ENCODE measurements at regions not wholly inside any gene's neighbourhood (a gene's known extent, or its start where the extent isn't known, plus 50 kb on each side); places are given as distances from the start of the nearest gene placed in this dataset.

DNA sequence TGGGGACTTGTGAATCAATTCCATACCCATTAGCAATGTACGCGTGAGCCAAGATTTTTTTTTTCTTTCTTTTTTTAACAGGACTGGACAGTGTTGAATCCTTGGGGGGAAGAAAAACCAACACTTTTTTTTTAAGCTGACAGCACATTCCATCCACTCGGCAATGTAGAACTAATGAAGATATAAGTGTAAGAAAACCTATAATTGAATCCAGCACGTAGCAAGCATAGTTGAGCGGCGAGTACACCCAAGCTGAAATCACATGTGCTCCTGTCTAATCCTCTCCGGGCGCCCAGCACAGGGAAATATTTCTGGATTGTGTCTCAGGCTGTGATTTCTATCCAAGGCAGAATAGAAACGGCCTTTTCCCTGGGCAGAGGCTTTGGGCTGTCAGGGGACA is 118.2 kb downstream of the BOD1 start:
- TF ChIP-seq BCL11A (IDR thresholded peaks at IDR 0.05; ENCODE audit: low read depth in 2 of 2, low read length in 2 of 2) (no peak), EZH2 (IDR thresholded peaks at IDR 0.05; ENCODE audit: low read depth, low read length, severe bottlenecking) (no peak), TCF12 (IDR thresholded peaks at IDR 0.05; ENCODE audit: low read depth, low read length) (no peak), PHF8 (conservative IDR thresholded peaks at IDR 0.05; ENCODE audit: low read depth, low read length) (no peak), POLR2A (IDR thresholded peaks at IDR 0.05; ENCODE audit: control extremely low read depth in 1 of 2, low read depth in 2 of 2, low read length in 2 of 2) (no peak), SIN3A (conservative IDR thresholded peaks at IDR 0.05 in 1 of 2, IDR thresholded peaks at IDR 0.05 in 1 of 2; ENCODE audit: low read depth in 1 of 2, low read length in 2 of 2) (no peak), FOSL1 (IDR thresholded peaks at IDR 0.05; ENCODE audit: insufficient read depth, low read depth, low read length) (no peak), NRF1 (IDR thresholded peaks at IDR 0.05; ENCODE audit: low read depth, low read length) (no peak)
- TF ChIP-seq, protein P1, sequence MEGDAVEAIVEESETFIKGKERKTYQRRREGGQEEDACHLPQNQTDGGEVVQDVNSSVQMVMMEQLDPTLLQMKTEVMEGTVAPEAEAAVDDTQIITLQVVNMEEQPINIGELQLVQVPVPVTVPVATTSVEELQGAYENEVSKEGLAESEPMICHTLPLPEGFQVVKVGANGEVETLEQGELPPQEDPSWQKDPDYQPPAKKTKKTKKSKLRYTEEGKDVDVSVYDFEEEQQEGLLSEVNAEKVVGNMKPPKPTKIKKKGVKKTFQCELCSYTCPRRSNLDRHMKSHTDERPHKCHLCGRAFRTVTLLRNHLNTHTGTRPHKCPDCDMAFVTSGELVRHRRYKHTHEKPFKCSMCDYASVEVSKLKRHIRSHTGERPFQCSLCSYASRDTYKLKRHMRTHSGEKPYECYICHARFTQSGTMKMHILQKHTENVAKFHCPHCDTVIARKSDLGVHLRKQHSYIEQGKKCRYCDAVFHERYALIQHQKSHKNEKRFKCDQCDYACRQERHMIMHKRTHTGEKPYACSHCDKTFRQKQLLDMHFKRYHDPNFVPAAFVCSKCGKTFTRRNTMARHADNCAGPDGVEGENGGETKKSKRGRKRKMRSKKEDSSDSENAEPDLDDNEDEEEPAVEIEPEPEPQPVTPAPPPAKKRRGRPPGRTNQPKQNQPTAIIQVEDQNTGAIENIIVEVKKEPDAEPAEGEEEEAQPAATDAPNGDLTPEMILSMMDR (IDR thresholded peaks at IDR 0.05; ENCODE audit: control extremely low read depth in 1 of 3, insufficient read depth in 1 of 3, low read depth in 1 of 3, low read length in 3 of 3), result no peak
- TF ChIP-seq, protein P2, sequence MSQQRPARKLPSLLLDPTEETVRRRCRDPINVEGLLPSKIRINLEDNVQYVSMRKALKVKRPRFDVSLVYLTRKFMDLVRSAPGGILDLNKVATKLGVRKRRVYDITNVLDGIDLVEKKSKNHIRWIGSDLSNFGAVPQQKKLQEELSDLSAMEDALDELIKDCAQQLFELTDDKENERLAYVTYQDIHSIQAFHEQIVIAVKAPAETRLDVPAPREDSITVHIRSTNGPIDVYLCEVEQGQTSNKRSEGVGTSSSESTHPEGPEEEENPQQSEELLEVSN (IDR thresholded peaks at IDR 0.05), result no peak
- TF ChIP-seq, protein P3, sequence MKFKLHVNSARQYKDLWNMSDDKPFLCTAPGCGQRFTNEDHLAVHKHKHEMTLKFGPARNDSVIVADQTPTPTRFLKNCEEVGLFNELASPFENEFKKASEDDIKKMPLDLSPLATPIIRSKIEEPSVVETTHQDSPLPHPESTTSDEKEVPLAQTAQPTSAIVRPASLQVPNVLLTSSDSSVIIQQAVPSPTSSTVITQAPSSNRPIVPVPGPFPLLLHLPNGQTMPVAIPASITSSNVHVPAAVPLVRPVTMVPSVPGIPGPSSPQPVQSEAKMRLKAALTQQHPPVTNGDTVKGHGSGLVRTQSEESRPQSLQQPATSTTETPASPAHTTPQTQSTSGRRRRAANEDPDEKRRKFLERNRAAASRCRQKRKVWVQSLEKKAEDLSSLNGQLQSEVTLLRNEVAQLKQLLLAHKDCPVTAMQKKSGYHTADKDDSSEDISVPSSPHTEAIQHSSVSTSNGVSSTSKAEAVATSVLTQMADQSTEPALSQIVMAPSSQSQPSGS (IDR thresholded peaks at IDR 0.05; ENCODE audit: low read length), result no peak

Data from H1 (cell line).